ENCODE measurements at regions not wholly inside any gene's neighbourhood (a gene's known extent, or its start where the extent isn't known, plus 50 kb on each side); places are given as distances from the start of the nearest gene placed in this dataset.

- Mint-ChIP-seq H3K36me3 (ENCODE audit: insufficient read depth in 1 of 3, low read depth in 3 of 3) (no peaks in the 10 kb centered on the region), H3K4me3 (no peak overlapping the region), H3K9me3 (peaks cover 0 to 2% of the 10 kb centered on the region in 2 experiments; a peak in 1 of 5 replicates), H3K27me3 (ENCODE audit: low read depth) (no peaks in the 10 kb centered on the region; the same call in 1 of the 2 replicates), H3K27ac (no peak overlapping the region; a peak in 1 of 7 replicates), H3K4me1 (no peaks in the 10 kb centered on the region)
- H3T11ph ChIP-seq (ENCODE audit: low read length), result no peak overlapping the region
- no peak for TF ChIP-seq CTCF (conservative IDR thresholded peaks at IDR 0.05)
- no peak overlapping the region for H3K9ac ChIP-seq (ENCODE audit: extremely low read depth, insufficient read length, low read length)
- H3K9me3 ChIP-seq (ENCODE audit: control insufficient read depth, low read depth, low read length), result no peaks in the 10 kb centered on the region
- no peak overlapping the region for H2BK120ac ChIP-seq (ENCODE audit: low read depth, low read length, poor library complexity, severe bottlenecking)
- H2BK20ac ChIP-seq (ENCODE audit: low read depth, low read length, poor library complexity, severe bottlenecking), result no peak overlapping the region
- H3K56ac ChIP-seq (ENCODE audit: insufficient read length, low read depth, low read length), result no peak overlapping the region
- no peak overlapping the region for H2AFZ ChIP-seq (ENCODE audit: low read length)
- no peak overlapping the region for H3K4ac ChIP-seq (ENCODE audit: low read depth, low read length)
- WGBS (ENCODE audit: extremely low coverage, insufficient read length, low lambda C conversion rate), result no CpG with 5 or more reads among the region's 16 CpGs
- no peak for DNase-seq
- H2AK5ac ChIP-seq (ENCODE audit: insufficient read length, low read length), result no peak overlapping the region
- no peak overlapping the region for H2BK5ac ChIP-seq (ENCODE audit: insufficient read length, low read length)
- no peak overlapping the region for H4K8ac ChIP-seq (replicated peaks; ENCODE audit: insufficient read length, low read depth, low read length)
- no peak overlapping the region for H3K27ac ChIP-seq (ENCODE audit: insufficient read length, low read depth, low read length)
- H3K18ac ChIP-seq (ENCODE audit: insufficient read length, low read depth, low read length), result no peak overlapping the region
- H3K79me2 ChIP-seq (ENCODE audit: insufficient read depth, low read length), result no peaks in the 10 kb centered on the region
- no peak overlapping the region for H3K4me2 ChIP-seq (ENCODE audit: insufficient read depth, insufficient read length, low read length)
- H3K14ac ChIP-seq (ENCODE audit: insufficient read depth, low read length), result no peak overlapping the region
- H3K23me2 ChIP-seq (ENCODE audit: insufficient read length, low read depth, low read length, poor library complexity, severe bottlenecking), result no peaks in the 10 kb centered on the region
- no peak overlapping the region for H2BK12ac ChIP-seq (ENCODE audit: insufficient read length, low read depth, low read length)
- H3K23ac ChIP-seq (ENCODE audit: insufficient read length, low read depth, low read length), result no peak overlapping the region
- H4K20me1 ChIP-seq (ENCODE audit: control insufficient read depth, insufficient read depth, insufficient read length), result no peaks in the 10 kb centered on the region
- H3K27me3 ChIP-seq (ENCODE audit: insufficient read depth, low read length), result no peaks in the 10 kb centered on the region
- H3K4me1 ChIP-seq (ENCODE audit: insufficient read depth, low read length), result no peaks in the 10 kb centered on the region
- H4K91ac ChIP-seq (ENCODE audit: insufficient read length, low read depth, low read length), result no peak overlapping the region
- H4K5ac ChIP-seq (ENCODE audit: insufficient read length, low read depth, low read length), result no peak overlapping the region
- no peaks in the 10 kb centered on the region for H3K79me1 ChIP-seq (ENCODE audit: insufficient read depth, low read depth, low read length, poor library complexity, severe bottlenecking)
- H2BK15ac ChIP-seq (ENCODE audit: low read depth, low read length), result no peak overlapping the region
These were observed 779.6 kb downstream of the DACH1 start for GRCh38 chr13:71087432-71087831.
